GM21723 (cell line): ENCODE measurements at regions not wholly inside any gene's neighbourhood (a gene's known extent, or its start where the extent isn't known, plus 50 kb on each side); places are given as distances from the start of the nearest gene placed in this dataset.
A peak's percentile ranks its signal among the peaks of the same experiment; 100 is the strongest.
"Not testable (repeated sequence)": the region's sequence is repeated elsewhere in the genome, so short reads cannot be mapped to it uniquely, and the experiment has no call there.

ENCODE experiments used
- ATAC-seq: cut with Tn5 transposase; IDR thresholded peaks from one replicate; pipeline ENCODE4 v1.9.1; 2021; ENCODE audit warnings: mild to moderate bottlenecking, moderate library complexity; ENCODE audit not compliant: unreplicated experiment

GRCh38 chr16:29355339-29356059 lies 51.0 kb downstream of the NPIPB11 start:
- ATAC-seq, result not testable (repeated sequence)

DNA sequence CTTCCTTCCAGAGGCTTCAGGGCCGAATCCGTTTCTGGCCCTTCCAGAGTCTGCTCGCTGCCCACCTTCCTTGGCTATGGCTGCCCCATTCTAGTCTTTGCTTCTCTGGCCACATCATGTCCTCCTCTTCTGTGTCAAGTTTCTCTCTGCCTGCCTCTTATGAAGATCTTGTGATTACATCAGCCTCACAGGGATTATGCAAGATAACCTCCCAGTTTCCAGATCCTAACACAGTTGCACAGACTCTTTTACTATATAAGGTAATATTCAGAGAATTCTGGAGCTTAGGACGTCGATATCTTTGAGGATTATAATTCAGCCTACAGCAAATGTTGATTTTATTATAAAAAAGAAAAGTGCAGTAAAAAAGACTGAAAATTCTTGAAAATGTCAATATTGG lies 52.1 kb downstream of the NPIPB11 start:
- not testable (repeated sequence) for ATAC-seq

DNA sequence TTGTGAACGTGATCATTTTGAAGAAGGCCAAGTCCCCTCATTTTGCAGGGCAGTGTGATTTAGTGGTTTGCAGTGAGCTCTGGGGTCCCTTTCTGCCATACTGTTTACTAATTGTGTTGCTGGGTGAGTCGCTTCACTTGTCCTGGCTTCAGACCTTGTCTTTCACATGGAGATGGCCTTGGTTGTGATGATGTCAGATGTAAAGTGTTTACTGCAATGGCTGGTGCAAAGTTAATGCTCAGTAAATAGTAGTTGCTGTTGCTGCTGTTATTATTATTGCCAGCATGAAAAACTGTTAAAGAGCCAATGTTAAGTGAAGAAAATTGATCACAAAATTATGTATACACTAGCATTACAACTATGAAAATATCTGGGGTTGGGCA lies 53.9 kb downstream of the NPIPB11 start:
- not testable (repeated sequence) for ATAC-seq

- not testable (repeated sequence) for ATAC-seq
Measured at GRCh38 chr16:29351970-29352616, 54.4 kb downstream of the NPIPB11 start.

GRCh38 chr16:29351271-29351969 lies 55.1 kb downstream of the NPIPB11 start:
- not testable (repeated sequence) for ATAC-seq

- not testable (repeated sequence) for ATAC-seq
Measured at GRCh38 chr16:29349966-29350365, 56.5 kb downstream of the NPIPB11 start.

DNA sequence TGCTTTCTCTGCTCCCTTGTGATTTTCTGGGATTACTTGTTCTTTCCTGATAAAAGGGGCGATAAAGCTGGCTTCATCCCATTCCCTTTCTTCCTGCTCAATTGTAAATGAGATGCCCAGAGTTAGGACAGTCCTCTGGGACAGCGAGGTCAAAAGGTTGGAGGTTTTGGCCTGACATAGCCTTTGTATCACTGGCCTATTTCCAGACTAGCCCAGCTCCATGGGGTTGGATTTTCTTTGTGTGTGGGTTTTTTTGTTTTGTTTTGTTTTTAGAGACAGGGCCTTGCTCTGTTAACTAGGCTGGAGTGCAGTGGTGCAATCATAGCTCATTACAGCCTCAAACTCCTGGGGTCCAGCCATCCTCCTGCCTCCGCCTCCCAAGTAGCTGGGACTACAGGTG lies 57.8 kb downstream of the NPIPB11 start:
- ATAC-seq, result not testable (repeated sequence)

- not testable (repeated sequence) for ATAC-seq
Measured at GRCh38 chr16:29348123-29348690, 58.3 kb downstream of the NPIPB11 start.

- ATAC-seq, result not testable (repeated sequence)
Measured at GRCh38 chr16:29346796-29347580, 59.5 kb downstream of the NPIPB11 start.

- ATAC-seq, result not testable (repeated sequence)
Measured at GRCh38 chr16:29346203-29346602, 60.3 kb downstream of the NPIPB11 start.

DNA sequence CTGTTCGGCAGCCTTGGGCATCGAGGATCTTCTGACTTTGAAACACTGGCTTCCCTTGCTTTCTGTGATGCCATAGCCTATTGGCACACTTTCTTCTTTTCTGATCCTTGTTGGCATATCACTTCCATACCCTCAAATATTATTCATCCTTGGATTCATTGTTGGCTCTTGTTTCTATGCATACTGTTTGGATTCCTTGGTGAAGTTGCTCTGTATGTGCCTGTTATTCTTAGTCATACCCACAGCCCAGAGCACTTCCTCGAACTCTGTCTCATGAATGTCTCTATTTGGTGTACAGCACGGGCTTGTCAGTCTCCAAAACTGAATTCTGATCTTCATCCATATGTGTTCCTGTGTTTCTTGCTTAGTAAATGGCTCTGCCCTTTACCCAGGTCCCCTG lies 63.6 kb downstream of the NPIPB11 start:
- ATAC-seq, result not testable (repeated sequence)

DNA sequence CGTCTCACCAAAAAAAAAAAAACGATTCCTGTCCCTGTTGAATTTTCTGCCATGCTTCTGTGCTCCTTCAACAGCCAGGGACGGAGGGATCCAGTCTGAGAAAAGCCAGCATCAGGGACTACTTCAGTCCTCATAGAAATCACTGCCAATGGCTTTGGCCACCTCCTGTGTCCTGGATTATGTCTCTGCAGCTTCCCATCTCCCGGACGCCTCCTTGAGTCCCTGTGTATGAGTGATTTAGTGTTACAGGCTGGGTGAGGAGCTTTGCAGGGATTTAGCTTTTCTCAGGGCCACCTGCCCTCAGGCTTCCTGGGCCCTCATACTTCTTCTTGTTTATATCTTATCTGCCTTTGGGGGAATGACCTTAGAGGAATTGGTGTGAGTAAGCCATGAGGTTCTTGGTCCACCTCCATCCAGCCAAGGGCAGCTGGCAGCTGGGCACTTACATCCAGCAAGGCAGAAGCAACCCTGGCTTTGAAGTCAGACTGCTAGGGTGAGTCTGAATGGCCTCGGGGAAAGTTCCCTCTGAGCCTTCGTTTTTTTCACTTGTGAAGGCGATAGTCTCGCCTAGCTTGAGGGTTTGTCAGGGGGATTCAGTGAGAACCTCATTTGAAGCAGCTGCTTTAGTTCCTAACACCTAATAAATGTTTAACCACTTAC lies 65.6 kb downstream of the NPIPB11 start:
- not testable (repeated sequence) for ATAC-seq

GRCh38 chr16:29340235-29340634 lies 66.3 kb downstream of the NPIPB11 start:
- ATAC-seq, result not testable (repeated sequence)

DNA sequence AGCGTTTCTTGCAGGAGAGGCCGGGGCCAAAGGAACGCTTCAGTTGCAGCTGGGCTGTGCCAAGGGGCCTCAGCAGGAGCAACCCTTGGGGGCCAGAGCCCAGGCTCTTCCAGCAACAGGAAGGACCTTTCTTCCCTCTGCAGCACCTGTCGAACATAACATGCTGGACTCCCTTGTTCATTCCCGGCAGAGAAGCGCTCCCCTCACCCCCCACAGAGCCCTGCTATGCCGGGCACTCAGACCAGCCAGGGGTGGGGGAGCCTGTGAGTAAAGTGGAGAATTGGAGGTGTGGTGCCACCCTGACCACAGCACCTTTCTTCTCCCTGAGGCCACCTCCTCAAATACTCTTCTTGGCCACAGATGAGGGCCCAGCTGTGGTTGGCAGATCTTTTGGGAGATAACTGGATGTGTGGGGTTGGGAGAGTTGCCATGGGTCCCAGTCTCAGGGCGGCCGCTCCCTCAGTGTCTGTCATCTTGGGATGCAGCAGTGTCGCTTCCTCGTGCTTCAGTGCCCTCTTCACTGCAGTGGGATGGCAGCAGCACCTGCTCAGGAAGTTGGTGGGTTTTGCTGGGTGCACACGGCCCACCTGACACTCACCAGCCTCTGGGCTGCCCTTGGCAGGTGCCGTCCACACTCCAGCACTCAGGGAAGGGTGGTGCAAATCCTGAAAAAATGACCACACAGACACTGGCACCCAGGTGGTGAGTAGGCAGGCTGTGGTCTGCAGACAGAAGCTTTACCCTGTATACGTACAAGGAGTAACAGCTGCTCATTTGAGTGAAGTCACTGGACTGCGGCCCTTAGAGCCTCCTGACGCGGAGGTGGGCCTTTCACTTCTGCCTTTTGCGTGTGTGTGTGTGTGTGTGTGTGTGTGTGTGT lies 67.5 kb downstream of the NPIPB11 start:
- ATAC-seq, result peak; percentile 83

GRCh38 chr16:29337385-29337901 lies 69.1 kb downstream of the NPIPB11 start:
- ATAC-seq, result not testable (repeated sequence)

GRCh38 chr16:29335549-29335846 lies 71.0 kb downstream of the NPIPB11 start:
- not testable (repeated sequence) for ATAC-seq

- not testable (repeated sequence) for ATAC-seq
Measured at GRCh38 chr16:29334776-29335548, 71.5 kb downstream of the NPIPB11 start.

DNA sequence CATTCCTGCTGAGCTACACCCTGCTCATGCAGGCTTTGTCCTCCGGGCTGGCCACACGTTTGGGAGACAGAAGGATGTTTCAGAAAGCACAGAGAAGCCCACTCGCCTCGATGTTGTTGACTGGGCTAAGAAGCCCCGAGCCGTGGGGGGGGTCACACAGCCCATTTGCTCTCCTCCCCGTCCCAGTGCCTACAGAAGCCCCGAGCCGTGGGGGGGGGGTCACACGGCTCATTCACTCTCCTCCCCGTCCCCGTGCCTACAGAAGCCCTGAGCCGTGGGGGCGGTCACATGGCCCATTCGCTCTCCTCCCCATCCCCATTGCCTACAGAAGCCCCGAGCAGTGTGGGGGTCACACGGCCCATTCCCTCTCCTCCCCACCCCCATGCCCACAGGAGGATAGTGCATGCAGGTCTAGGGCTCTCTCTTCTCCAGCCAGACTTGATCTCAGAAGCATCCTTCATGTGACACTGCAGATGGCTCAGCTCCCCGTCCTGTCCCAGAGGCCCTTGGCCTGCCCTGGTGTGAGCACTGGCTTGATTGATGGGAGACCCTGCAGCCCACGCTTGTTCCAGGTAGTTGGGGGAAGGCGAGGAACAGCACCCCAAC lies 72.9 kb downstream of the NPIPB11 start:
- not testable (repeated sequence) for ATAC-seq
